HG02981 (cell line): ENCODE measurements at regions not wholly inside any gene's neighbourhood (a gene's known extent, or its start where the extent isn't known, plus 50 kb on each side); places are given as distances from the start of the nearest gene placed in this dataset.
"Not testable (repeated sequence)": the region's sequence is repeated elsewhere in the genome, so short reads cannot be mapped to it uniquely, and the experiment has no call there.

Source experiments
- ATAC-seq: cut with Tn5 transposase; IDR thresholded peaks from one replicate; pipeline ENCODE4 v1.9.1; 2021; ENCODE audit warnings: mild to moderate bottlenecking, moderate library complexity; ENCODE audit not compliant: unreplicated experiment

GRCh38 chr1:191457889-191458288, 700.4 kb upstream of the RGS18 start:
- no peak for ATAC-seq

- no peak for ATAC-seq
Measured at GRCh38 chr1:191460234-191460633, 698.0 kb upstream of the RGS18 start.

- no peak for ATAC-seq
Measured at GRCh38 chr1:191483988-191484387, 674.3 kb upstream of the RGS18 start.

- no peak for ATAC-seq
Measured at GRCh38 chr1:191490303-191490702, 668.0 kb upstream of the RGS18 start.

- no peak for ATAC-seq
Measured at GRCh38 chr1:191495040-191495439, 663.2 kb upstream of the RGS18 start.

- ATAC-seq: no peak
Measured at GRCh38 chr1:191498318-191498717, 659.9 kb upstream of the RGS18 start.

GRCh38 chr1:191498825-191499224, 659.4 kb upstream of the RGS18 start:
- no peak for ATAC-seq

GRCh38 chr1:191504999-191505398, 653.3 kb upstream of the RGS18 start:
- no peak for ATAC-seq

- peak; percentile 58 for ATAC-seq
Measured at GRCh38 chr1:191508239-191508638, 650.0 kb upstream of the RGS18 start.

GRCh38 chr1:191511480-191511879, 646.8 kb upstream of the RGS18 start:
- not testable (repeated sequence) for ATAC-seq

- no peak for ATAC-seq
Measured at GRCh38 chr1:191517826-191518225, 640.4 kb upstream of the RGS18 start.

GRCh38 chr1:191519519-191519918, 638.7 kb upstream of the RGS18 start:
- ATAC-seq: no peak

- no peak for ATAC-seq
Measured at GRCh38 chr1:191520345-191520744, 637.9 kb upstream of the RGS18 start.

GRCh38 chr1:191525944-191526343, 632.3 kb upstream of the RGS18 start:
- not testable (repeated sequence) for ATAC-seq

- ATAC-seq: no peak
Measured at GRCh38 chr1:191528275-191528674, 630.0 kb upstream of the RGS18 start.

- ATAC-seq: no peak
Measured at GRCh38 chr1:191530928-191531327, 627.3 kb upstream of the RGS18 start.

- no peak for ATAC-seq
Measured at GRCh38 chr1:191533254-191533653, 625.0 kb upstream of the RGS18 start.

GRCh38 chr1:191536791-191537429, 621.4 kb upstream of the RGS18 start:
- no peak for ATAC-seq

GRCh38 chr1:191541758-191542157, 616.5 kb upstream of the RGS18 start:
- ATAC-seq: no peak

- ATAC-seq: no peak
Measured at GRCh38 chr1:191542444-191542843, 615.8 kb upstream of the RGS18 start.

- no peak for ATAC-seq
Measured at GRCh38 chr1:191546803-191547202, 611.5 kb upstream of the RGS18 start.

GRCh38 chr1:191551019-191551418, 607.2 kb upstream of the RGS18 start:
- no peak for ATAC-seq

- no peak for ATAC-seq
Measured at GRCh38 chr1:191558379-191558778, 599.9 kb upstream of the RGS18 start.
